ENCODE measurements at regions not wholly inside any gene's neighbourhood (a gene's known extent, or its start where the extent isn't known, plus 50 kb on each side); places are given as distances from the start of the nearest gene placed in this dataset.
"Not testable (repeated sequence)": the region's sequence is repeated elsewhere in the genome, so short reads cannot be mapped to it uniquely, and the experiment has no call there.

DNA sequence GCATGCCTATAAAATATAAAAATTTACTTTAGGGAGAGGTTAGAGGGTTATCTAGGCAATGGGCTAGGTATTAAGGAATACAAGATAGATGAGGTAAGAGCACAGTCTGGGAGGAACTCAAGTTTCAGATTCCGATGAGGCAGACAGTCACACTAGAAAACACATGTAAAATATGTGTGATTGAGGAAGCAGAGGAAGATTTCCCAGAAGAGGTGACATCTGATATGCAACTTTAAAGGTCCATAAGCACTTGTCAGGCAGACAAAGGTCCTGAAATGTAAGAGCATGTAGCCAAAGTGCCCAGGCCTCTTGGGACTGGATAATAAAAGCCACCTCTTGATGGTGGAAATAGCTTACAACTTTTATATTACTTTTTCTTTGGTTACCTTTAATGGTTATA lies 81.1 kb upstream of the AADAT start:
- no peak for DNase-seq (ENCODE audit: low spot score)

- no peak for DNase-seq (ENCODE audit: low spot score)
Measured at GRCh38 chr4:170169699-170170098, 79.9 kb upstream of the AADAT start.

DNA sequence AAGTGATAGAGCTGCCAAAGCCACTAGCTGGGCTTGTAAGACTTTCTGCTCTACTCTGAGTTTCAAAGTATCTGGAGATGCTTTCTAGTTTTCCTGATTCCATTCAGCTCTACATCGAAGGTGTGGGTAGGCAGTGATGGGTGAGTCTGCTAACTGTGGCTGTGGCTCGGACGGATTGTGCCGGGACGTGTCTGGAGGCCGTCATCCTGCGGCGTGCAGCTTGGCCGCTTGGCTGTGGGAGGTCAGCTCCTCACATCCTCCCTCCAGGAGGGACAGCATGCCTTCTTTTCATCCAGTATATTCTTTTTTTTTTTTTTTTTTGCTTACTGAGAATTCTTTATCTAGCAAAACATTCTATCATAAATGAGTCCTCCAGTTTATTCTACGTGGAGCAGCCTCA lies 77.9 kb upstream of the AADAT start:
- no peak for DNase-seq (ENCODE audit: low spot score)

GRCh38 chr4:170166193-170166592 lies 76.4 kb upstream of the AADAT start:
- DNase-seq (ENCODE audit: low spot score): not testable (repeated sequence)

- DNase-seq (ENCODE audit: low spot score): no peak
Measured at GRCh38 chr4:170162416-170162815, 72.7 kb upstream of the AADAT start.

DNA sequence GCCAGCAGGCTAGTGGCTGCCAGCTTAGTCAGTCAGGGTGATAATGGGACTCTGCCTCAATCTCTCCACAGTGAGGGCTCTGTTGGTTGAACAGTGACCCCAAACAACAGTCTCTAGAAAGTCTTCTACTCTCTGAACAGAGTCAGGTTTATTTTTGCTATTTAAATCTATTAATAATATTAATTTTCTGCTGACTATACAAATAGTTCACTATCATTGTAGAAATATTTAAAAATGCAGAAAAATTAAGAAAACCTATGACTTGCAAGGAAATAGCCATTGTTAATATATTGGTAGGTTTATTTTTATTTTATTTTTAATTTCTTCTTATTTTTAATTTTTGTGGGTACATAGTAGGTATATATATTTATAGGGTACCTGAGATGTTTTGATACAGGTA lies 67.9 kb upstream of the AADAT start:
- no peak for DNase-seq (ENCODE audit: low spot score)

GRCh38 chr4:170145120-170145519 lies 55.4 kb upstream of the AADAT start:
- no peak for DNase-seq (ENCODE audit: low spot score)

GRCh38 chr4:170139764-170140163 lies 50.0 kb upstream of the AADAT start:
- DNase-seq (ENCODE audit: low spot score): no peak

Data from COLO829 (cell line).